ENCODE measurements at regions not wholly inside any gene's neighbourhood (a gene's known extent, or its start where the extent isn't known, plus 50 kb on each side); places are given as distances from the start of the nearest gene placed in this dataset.
"Not testable (repeated sequence)": the region's sequence is repeated elsewhere in the genome, so short reads cannot be mapped to it uniquely, and the experiment has no call there.

DNA sequence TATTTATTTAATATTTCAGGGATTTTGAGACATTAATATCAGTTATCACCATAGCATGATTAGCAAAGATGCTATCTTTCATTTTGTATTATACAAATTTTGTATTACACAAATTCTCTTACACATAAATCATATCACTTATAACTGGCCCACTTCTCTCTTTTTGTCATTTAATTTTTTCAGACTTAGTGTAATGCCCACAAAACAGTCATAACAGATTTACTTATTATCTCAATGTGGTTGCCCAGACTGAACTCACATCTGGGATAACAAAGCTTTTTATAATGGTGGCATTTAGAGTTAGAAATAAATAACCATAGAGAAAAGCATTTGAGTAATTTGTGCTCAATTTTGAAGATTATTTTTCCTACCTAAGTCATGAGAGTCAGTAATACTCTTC is 148.3 kb downstream of the TFAP2B start:
- Mint-ChIP-seq H3K36me3 (ENCODE audit: low read depth) (no peaks in the 10 kb centered on the region), H3K9me3 (no peaks in the 10 kb centered on the region), H3K4me3 (no peak overlapping the region), H3K27ac (no peak overlapping the region), H3K4me1 (no peaks in the 10 kb centered on the region), H3K27me3 (no peaks in the 10 kb centered on the region)
- ChIA-PET POLR2A (no interaction called here), CTCF (no interaction called here)
- no peak for DNase-seq

DNA sequence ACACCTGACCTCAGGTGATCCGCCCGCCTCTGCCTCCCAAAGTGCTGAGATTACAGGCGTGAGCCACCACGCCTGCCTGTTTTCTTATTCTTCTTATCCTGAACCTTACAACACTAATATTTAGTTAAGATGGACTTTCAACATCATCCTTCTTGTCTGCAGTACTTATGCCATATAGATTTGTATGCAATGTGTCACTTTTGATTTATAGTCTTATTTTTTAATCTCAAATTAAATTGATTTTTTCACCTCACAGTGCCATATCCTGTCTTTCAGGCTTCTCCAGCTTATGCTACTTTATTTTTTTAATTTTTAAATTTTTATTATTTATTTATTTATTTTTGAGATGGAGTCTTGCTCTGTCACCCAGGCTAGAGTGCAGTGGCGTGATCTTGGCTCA is 149.6 kb downstream of the TFAP2B start:
- POLR2A ChIA-PET; DNase-seq; H3K4me3 Mint-ChIP-seq; H3K36me3 Mint-ChIP-seq (ENCODE audit: low read depth); H3K4me1 Mint-ChIP-seq; H3K27ac Mint-ChIP-seq; CTCF ChIA-PET; H3K27me3 Mint-ChIP-seq; H3K9me3 Mint-ChIP-seq: not testable (repeated sequence)

DNA sequence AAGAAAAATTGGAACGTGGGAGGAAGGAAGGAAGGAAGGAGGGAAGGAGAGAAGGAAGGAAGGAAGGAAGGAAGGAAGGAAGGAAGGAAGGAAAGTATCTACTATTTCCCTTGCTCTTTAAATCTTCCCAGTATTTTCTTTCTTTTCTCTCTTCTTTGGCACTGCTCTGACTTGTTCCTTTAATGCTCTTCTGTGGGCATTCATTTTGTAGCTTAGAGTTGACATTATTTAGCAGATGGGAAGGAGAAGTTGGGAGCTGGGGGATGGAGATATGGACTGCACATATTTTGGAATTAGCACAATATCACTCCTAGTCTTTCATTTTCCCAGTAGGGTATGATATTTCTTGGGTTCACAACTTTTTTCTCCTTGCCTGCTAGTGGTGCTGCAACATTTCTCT is 152.2 kb downstream of the TFAP2B start:
- H3K27ac Mint-ChIP-seq = no peak overlapping the region
- ChIA-PET POLR2A (no interaction called here), CTCF (interaction anchor here (1.2 kb wide), 1 partner anchor 13 kb away, joined by 3 read pairs; no protein-coding TSS in a partner anchor)
- H3K36me3 Mint-ChIP-seq (ENCODE audit: low read depth) = no peaks in the 10 kb centered on the region
- no peaks in the 10 kb centered on the region for H3K27me3 Mint-ChIP-seq
- no peak overlapping the region for H3K4me3 Mint-ChIP-seq
- H3K4me1 Mint-ChIP-seq = no peaks in the 10 kb centered on the region
- no peaks in the 10 kb centered on the region for H3K9me3 Mint-ChIP-seq
- no peak for DNase-seq

DNA sequence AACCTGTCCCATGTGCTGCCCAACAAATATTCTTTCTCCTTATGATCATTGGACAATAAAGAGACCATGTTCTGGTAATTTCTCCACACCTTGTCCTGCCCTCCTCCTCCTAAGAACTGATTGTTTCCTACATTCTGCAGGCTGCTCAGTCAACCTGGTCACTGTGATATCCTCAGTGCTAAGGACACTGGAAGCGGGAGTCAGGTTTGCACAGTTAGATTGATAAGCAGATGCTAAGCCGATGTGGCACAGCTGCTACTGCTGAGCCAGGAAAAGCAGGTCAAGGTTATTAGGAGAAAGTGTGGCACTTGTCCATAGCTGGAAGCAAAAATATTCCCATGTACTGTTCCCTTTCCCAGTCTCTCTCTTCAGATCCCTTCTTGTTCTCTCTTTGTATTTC is 154.8 kb downstream of the TFAP2B start:
- H3K4me1 Mint-ChIP-seq = no peaks in the 10 kb centered on the region
- no peak overlapping the region for H3K4me3 Mint-ChIP-seq
- ChIA-PET CTCF (no interaction called here), POLR2A (no interaction called here)
- H3K36me3 Mint-ChIP-seq (ENCODE audit: low read depth) = no peaks in the 10 kb centered on the region
- H3K27me3 Mint-ChIP-seq = no peaks in the 10 kb centered on the region
- H3K9me3 Mint-ChIP-seq = no peaks in the 10 kb centered on the region
- H3K27ac Mint-ChIP-seq = no peak overlapping the region
- no peak for DNase-seq

DNA sequence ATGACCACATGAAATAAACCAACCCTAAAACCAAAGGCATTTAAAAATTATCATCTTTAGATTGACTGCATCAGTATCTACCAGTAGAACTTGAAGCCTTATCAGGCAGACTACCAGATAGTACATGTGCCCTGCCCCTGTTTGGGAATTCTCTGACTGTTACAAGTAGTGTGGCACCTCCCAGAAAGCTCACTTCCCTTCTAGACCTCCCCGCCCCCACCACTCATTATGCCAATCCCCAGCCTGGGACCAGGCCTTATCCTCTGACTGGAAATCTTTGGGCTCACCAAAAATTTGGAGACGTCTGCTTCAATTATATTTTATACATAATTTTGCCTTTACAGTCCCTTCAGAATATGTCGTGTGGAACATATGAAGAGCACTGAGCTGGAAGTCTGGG is 155.6 kb downstream of the TFAP2B start:
- POLR2A ChIA-PET = no interaction called here
- no peak overlapping the region for H3K27ac Mint-ChIP-seq
- no peak overlapping the region for H3K4me3 Mint-ChIP-seq
- no peaks in the 10 kb centered on the region for H3K4me1 Mint-ChIP-seq
- H3K27me3 Mint-ChIP-seq = no peaks in the 10 kb centered on the region
- H3K9me3 Mint-ChIP-seq = no peaks in the 10 kb centered on the region
- DNase-seq = no peak
- CTCF ChIA-PET = no interaction called here
- H3K36me3 Mint-ChIP-seq (ENCODE audit: low read depth) = no peaks in the 10 kb centered on the region

DNA sequence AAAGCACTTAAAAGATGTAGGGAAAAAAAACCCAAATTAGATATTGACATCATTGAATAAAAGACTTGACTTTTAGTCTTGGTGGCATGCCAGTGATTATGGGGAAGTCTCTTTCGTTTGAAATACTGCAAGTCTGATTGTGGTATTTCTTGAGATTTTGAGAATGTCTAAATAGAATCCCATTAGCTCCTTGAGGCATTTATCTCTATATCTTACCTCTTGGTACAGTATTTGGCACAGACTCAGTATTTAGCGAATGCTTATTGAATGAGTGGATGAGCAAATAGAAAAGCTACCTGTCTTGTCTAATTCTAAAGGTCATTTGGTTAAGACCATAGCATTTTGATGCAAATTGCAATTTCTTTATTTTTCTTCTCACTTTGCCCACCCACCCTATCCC is 156.5 kb downstream of the TFAP2B start:
- POLR2A ChIA-PET = no interaction called here

DNA sequence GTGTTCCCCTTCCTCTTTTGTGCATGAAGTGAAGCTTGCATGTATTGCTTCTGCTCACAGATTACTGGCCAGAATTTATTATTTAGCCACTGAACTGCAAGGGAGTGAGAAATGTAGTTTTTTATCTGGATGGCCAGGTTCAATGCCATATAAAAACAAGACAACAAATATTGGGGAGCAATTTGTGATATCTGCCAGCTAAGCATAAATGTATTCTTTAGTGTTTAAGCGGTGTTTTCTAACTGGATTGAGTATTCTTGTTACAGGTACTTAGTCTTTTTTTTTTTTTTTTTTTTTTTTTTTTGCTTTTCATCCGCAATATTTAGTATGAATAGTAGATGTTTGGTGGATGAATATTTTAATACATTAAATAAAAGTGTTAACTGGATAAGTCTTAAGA is 158.2 kb downstream of the TFAP2B start:
- Mint-ChIP-seq H3K4me3 (no peak overlapping the region), H3K9me3 (no peaks in the 10 kb centered on the region), H3K4me1 (no peaks in the 10 kb centered on the region), H3K36me3 (ENCODE audit: low read depth) (no peaks in the 10 kb centered on the region), H3K27me3 (no peaks in the 10 kb centered on the region), H3K27ac (no peak overlapping the region)
- POLR2A ChIA-PET = no interaction called here
- DNase-seq = no peak
- CTCF ChIA-PET = no interaction called here

More for the DNA sequence above, 156.5 kb downstream of the TFAP2B start:
- Mint-ChIP-seq H3K36me3 (ENCODE audit: low read depth) (no peaks in the 10 kb centered on the region), H3K27me3 (no peaks in the 10 kb centered on the region), H3K9me3 (no peaks in the 10 kb centered on the region), H3K4me3 (no peak overlapping the region), H3K4me1 (no peaks in the 10 kb centered on the region), H3K27ac (no peak overlapping the region)
- no peak for DNase-seq
- CTCF ChIA-PET = no interaction called here

DNA sequence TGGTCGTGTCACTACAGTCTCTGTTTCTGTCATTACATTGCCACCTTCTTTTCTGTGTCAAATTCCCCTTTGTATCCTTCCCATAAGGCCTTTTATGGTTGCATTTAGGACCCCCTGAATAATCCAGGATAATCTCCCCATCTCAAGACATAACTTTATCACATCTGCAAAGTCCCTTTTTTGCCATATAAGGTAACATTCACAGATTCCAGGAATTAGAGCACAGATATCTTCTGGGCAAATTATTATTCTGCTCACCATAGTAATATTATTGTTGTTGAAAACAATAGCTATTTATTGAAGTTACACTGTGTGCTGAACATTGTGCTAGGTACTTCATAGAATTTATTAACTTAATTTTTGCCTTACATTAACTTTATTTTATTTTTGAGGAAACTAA is 159.1 kb downstream of the TFAP2B start:
- H3K4me3 Mint-ChIP-seq = no peak overlapping the region
- no peaks in the 10 kb centered on the region for H3K36me3 Mint-ChIP-seq (ENCODE audit: low read depth)
- DNase-seq = no peak
- POLR2A ChIA-PET = no interaction called here
- no peaks in the 10 kb centered on the region for H3K27me3 Mint-ChIP-seq
- no peak overlapping the region for H3K27ac Mint-ChIP-seq
- H3K4me1 Mint-ChIP-seq = no peaks in the 10 kb centered on the region
- H3K9me3 Mint-ChIP-seq = no peaks in the 10 kb centered on the region
- CTCF ChIA-PET = no interaction called here

DNA sequence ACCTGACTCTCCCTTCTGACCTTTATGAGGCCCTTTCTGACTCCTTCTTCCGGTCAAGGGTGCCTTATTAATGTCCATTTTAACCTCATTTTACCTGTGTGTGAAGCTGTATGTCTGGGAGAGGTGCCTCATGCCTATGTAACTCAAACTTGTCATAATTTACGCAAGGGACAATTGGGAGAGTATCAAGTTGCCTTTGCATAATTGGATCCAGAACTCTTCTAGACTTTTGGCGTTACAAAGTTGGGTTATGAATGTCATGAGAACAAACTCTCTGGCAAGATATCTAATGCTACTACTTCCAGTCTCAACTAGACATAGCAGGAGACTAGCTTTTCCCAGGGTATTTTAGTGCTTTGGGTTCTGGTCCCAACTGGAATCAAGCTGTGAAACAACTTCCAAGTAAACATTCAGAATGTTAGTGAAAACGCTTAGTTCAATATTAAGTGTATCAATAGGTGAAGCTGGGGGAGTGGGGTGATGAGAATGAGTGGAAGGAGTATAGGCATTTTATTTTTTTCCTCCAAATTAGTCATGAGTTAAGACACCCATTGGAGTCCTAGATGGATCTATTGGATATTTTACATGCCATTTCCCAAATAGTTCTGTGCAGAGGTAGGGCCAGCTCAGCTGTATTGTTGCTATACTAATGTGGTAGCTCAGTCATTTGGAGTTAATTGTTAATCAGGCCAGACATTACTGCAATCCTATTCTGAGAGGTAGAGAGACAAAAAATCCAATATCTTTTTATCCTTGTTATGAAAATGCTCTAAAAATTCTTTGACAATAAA is 159.9 kb downstream of the TFAP2B start:
- H3K4me3 Mint-ChIP-seq = no peak overlapping the region
- POLR2A ChIA-PET = no interaction called here

DNA sequence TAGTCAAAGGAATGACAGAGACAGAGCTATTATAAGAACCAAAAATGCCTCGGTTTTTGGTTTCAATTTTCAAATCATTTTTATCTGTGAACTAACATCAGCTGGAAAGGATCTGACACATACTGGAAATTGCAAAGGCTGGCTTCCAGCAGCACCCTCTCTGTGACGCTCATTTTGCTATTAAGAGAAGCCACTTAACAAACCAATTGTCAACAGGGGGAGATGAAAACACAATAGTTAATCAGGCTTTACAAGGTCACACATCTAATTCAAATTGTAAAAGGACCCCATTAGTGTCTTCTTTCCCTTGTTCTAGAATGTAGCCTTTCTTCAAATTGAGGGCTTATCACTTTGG is 160.5 kb downstream of the TFAP2B start:
- no peak for DNase-seq
- Mint-ChIP-seq H3K36me3 (ENCODE audit: low read depth) (no peaks in the 10 kb centered on the region), H3K27ac (no peak overlapping the region), H3K27me3 (no peaks in the 10 kb centered on the region), H3K4me1 (no peaks in the 10 kb centered on the region), H3K4me3 (no peak overlapping the region), H3K9me3 (no peaks in the 10 kb centered on the region)
- CTCF ChIA-PET = no interaction called here
- POLR2A ChIA-PET = no interaction called here

More for the DNA sequence above, 159.9 kb downstream of the TFAP2B start:
- Mint-ChIP-seq H3K9me3 (no peaks in the 10 kb centered on the region), H3K27ac (no peak overlapping the region), H3K27me3 (no peaks in the 10 kb centered on the region), H3K4me1 (no peaks in the 10 kb centered on the region), H3K36me3 (ENCODE audit: low read depth) (no peaks in the 10 kb centered on the region)
- CTCF ChIA-PET = no interaction called here
- DNase-seq = no peak

DNA sequence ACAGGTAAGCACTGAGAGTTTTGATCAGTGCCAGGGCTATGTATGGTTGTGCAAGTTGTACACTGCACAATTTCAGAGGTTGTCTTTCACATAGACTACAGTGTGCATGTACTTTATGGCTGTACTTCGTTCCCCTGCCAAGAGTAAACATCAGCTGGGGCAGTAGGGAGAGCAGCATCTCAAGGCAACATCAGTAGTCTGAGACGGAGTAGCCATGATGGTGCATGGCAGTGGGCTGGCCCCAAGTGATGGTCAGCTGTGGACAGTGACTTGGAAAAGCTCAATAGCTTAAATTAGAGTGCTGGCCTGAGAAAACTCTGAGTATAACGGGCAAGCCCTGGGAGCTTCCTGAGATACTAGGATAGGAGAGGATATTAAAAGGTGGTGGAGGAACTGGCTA is 165.5 kb downstream of the TFAP2B start:
- H3K9me3 Mint-ChIP-seq = no peaks in the 10 kb centered on the region
- CTCF ChIA-PET = interaction anchor here (1.3 kb wide), 1 partner anchor 13 kb away, joined by 3 read pairs; no protein-coding TSS in a partner anchor
- no peaks in the 10 kb centered on the region for H3K27me3 Mint-ChIP-seq
- POLR2A ChIA-PET = no interaction called here
- no peaks in the 10 kb centered on the region for H3K4me1 Mint-ChIP-seq
- H3K36me3 Mint-ChIP-seq (ENCODE audit: low read depth) = no peaks in the 10 kb centered on the region
- H3K27ac Mint-ChIP-seq = no peak overlapping the region
- no peak overlapping the region for H3K4me3 Mint-ChIP-seq
- no peak for DNase-seq

DNA sequence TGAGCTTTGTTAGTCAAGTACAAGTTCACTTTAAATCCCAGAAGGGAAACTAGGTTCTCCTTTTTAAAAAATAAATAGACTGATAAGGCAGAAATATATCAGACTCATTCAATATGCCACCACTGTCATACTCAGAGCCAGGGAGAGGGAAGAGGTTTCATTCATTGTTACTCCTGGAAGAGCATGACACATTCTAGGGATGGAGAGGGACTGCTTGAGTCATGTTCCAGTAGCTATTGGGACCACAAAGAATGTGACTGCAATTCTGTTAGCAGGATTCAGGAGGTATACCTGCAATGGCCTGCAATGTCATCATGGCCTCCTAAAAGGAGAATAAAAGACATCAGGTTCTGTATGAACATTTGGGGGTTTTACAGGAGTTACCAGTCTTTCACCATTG is 167.6 kb downstream of the TFAP2B start:
- ChIA-PET CTCF (no interaction called here), POLR2A (no interaction called here)
- no peak overlapping the region for H3K4me3 Mint-ChIP-seq
- no peaks in the 10 kb centered on the region for H3K9me3 Mint-ChIP-seq
- no peak overlapping the region for H3K27ac Mint-ChIP-seq
- DNase-seq = no peak
- H3K4me1 Mint-ChIP-seq = no peaks in the 10 kb centered on the region
- H3K27me3 Mint-ChIP-seq = no peaks in the 10 kb centered on the region
- no peaks in the 10 kb centered on the region for H3K36me3 Mint-ChIP-seq (ENCODE audit: low read depth)

DNA sequence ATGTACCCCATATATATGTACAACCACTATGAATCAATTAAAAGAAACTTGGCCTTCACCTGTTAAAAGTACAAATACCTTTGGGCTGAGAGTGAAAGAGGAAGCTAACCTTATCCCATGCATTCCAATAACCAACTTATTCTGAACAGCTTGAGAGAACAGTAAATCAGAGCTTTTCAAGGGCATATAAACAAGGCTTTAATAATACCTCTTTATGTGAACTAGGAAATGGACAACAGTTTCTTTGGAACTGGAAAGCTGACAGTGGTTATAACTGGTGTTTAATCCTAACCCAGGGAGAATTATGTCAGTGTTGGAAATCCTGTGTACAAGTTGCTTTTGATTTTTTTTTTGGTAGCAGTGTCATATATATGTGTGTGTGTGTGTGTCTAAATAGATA is 170.5 kb downstream of the TFAP2B start:
- Mint-ChIP-seq H3K4me3 (no peak overlapping the region), H3K36me3 (ENCODE audit: low read depth) (no peaks in the 10 kb centered on the region), H3K9me3 (no peaks in the 10 kb centered on the region), H3K27ac (no peak overlapping the region), H3K4me1 (no peaks in the 10 kb centered on the region), H3K27me3 (no peaks in the 10 kb centered on the region)
- DNase-seq = no peak
- ChIA-PET CTCF (no interaction called here), POLR2A (no interaction called here)

DNA sequence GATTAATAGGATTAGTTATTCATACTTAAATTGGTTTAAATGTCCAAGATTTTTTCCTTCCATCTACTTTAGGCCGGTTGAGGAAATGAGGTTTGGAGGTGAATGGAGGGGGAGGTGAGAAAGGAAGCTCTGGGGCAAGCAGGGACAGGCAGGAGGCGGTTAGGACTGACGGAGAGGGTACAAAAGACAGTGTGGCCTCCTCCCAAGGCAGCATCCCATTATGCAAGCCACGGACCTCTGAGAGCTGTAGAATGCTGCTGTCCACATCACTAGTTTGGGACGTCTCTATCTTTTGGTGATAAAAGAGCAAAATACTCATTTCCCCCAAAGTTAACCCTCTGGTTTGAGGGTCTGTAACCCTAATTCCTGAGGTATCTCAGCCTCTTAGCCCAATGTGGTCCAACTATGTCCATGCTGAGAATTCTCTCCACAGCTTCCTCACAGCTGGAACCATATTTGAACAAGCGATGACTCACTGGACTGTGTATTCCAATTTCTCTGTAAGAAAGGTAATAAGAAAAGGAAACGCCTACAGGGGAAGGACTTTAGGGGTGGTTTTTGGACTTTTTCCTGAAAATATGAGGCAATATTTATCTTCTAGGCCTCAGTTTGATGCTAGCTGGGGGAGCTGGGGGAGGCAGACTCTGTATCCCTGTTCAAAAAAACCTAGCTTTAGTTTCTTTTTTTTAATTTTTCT is 172.2 kb downstream of the TFAP2B start:
- Mint-ChIP-seq H3K36me3 (ENCODE audit: low read depth) (no peaks in the 10 kb centered on the region), H3K27ac (no peak overlapping the region), H3K9me3 (no peaks in the 10 kb centered on the region), H3K4me1 (no peaks in the 10 kb centered on the region), H3K27me3 (no peaks in the 10 kb centered on the region), H3K4me3 (no peak overlapping the region)
- ChIA-PET CTCF (no interaction called here), POLR2A (no interaction called here)
- DNase-seq = no peak

All from activated CD4-positive, alpha-beta T cell treated with anti-CD3 and anti-CD28 coated beads, Interleukin-2, amount 10 ng/mL, durations not matched to agents 7 days and 5 days (primary cell).